HG03457 (cell line): ENCODE measurements at regions not wholly inside any gene's neighbourhood (a gene's known extent, or its start where the extent isn't known, plus 50 kb on each side); places are given as distances from the start of the nearest gene placed in this dataset.
"Not testable (repeated sequence)": the region's sequence is repeated elsewhere in the genome, so short reads cannot be mapped to it uniquely, and the experiment has no call there.

Experiments
- ATAC-seq: cut with Tn5 transposase; IDR thresholded peaks from one replicate; pipeline ENCODE4 v1.9.1; 2021; ENCODE audit warnings: moderate number of reproducible peaks; ENCODE audit not compliant: unreplicated experiment

GRCh38 chr10:33913194-33913593 lies 578.7 kb upstream of the NRP1 start:
- ATAC-seq: no peak

DNA sequence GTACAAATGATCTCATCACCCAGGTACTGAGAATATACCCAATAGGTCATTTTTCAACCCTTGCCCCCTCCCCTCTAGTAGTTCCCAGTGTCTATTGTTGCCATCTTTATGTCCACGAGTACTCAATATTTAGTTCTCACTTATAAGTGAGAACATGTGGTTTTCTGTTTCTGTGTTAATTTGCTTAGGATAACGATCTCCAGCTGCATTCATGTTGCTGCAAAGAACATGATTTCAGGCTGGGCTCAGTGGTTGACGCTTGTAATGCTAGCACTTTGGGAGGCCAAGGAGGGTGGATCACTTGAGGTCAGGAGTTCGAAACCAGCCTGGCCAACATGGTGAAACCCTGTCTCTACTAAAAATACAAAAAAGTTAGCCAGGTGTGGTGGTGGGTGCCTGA lies 575.0 kb upstream of the NRP1 start:
- ATAC-seq: not testable (repeated sequence)

GRCh38 chr10:33901166-33901565 lies 566.7 kb upstream of the NRP1 start:
- ATAC-seq: no peak

DNA sequence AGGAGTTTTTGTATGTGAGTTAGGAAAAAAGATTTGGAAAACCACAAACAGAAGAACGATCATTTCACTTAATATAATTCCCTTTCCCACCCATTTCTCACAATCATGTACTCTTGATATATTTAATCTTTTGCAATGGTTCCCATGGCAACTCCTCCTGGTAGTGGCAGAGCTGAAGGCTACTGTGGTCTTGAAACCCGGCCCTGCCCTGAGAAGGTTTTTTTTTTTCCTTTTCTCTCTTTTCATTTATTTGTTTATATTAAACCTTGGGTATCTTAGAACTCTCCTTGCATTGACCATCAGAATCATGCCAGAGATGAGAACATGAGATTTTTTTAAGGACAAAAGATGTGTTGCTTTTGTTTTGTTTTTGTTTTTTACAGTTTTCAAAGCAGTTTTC lies 566.1 kb upstream of the NRP1 start:
- ATAC-seq: no peak

GRCh38 chr10:33899578-33900531 lies 565.4 kb upstream of the NRP1 start:
- no peak for ATAC-seq

- ATAC-seq: no peak
Observed at GRCh38 chr10:33897291-33897752, 562.9 kb upstream of the NRP1 start.

DNA sequence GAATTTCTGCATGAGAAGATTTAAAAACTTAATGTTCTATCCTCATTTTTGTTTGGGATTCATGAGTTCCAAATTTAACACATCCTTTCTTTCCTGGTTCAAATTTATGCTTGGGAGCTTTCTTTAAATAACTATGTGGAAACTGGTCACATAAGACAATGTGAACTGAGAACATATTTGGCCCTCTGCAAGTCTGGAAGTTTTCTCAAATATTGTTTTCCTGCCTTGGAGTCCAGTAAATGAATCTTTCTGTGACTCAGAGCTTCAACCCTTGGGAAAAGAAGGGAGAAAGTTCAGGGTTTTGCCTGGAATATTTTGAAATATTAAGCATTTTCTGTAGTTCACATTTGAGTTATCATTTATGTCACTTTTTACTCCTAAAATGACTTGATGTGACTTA lies 559.0 kb upstream of the NRP1 start:
- ATAC-seq: no peak

GRCh38 chr10:33889371-33889770 lies 554.9 kb upstream of the NRP1 start:
- ATAC-seq: no peak

- no peak for ATAC-seq
Observed at GRCh38 chr10:33887188-33887587, 552.7 kb upstream of the NRP1 start.

DNA sequence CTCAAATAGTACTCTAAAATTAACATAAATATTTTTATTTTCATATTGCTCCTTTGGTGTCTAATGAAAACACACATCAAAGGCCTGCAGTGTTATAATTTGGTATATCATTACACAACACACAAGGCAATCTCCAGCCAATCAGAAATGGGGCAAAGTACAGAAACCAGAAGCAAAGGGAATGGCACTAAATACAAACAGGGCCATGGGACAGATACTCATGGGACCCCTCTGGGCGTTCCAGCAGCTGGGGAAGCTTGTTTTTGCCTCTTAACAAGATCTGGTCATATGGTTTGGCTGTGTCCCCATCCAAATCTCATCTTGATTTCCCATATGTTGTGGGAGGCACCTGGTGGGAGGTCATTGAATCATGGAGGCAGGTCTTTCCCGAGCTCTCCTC lies 551.8 kb upstream of the NRP1 start:
- no peak for ATAC-seq

- no peak for ATAC-seq
Observed at GRCh38 chr10:33884604-33885003, 550.1 kb upstream of the NRP1 start.

- no peak for ATAC-seq
Observed at GRCh38 chr10:33883881-33884280, 549.4 kb upstream of the NRP1 start.

- no peak for ATAC-seq
Observed at GRCh38 chr10:33882996-33883395, 548.5 kb upstream of the NRP1 start.

- no peak for ATAC-seq
Observed at GRCh38 chr10:33880291-33880690, 545.8 kb upstream of the NRP1 start.

- no peak for ATAC-seq
Observed at GRCh38 chr10:33878238-33878786, 543.8 kb upstream of the NRP1 start.

- no peak for ATAC-seq
Observed at GRCh38 chr10:33876584-33877400, 542.3 kb upstream of the NRP1 start.

- ATAC-seq: no peak
Observed at GRCh38 chr10:33875924-33876583, 541.6 kb upstream of the NRP1 start.

DNA sequence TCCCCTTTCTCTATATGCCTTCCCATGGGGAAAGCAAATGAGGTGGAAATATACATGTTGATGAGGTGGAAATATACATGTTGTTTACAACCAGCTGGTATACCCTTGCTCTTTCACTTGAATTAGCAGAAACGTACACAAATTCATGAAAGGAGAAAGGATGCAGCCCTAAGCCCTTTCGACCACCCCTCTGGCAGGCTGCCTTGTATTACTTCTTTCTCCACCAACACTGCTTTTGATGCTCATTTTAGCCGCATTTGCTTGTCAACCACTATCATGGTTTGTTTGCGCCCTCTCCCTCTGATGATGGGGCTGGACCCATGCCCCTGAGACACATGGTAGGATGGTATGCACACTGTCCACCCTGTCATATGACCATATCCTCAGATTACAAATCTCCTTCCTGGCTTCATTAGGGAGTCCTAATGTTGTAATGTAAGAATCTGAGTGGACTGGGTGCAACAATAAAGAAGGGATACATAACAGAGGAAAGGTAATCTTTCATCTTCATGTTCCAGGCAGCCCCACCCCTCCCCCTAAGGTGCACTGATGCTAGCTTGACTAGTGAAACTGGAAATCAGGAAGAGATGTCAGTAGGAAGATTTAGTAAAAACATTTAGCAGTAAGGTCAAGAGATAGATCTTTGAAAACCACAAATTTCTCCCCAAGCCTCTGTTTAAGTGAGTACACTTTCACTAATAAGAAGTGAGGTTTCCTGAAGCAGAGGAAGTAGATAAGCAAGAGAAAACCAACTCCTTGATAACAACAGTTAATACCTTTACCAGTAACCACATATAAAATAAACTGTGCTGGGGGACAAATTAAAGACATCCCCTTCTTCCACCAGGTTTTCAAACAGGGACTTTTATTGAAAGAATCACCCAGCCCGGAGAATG lies 536.8 kb upstream of the NRP1 start:
- no peak for ATAC-seq

DNA sequence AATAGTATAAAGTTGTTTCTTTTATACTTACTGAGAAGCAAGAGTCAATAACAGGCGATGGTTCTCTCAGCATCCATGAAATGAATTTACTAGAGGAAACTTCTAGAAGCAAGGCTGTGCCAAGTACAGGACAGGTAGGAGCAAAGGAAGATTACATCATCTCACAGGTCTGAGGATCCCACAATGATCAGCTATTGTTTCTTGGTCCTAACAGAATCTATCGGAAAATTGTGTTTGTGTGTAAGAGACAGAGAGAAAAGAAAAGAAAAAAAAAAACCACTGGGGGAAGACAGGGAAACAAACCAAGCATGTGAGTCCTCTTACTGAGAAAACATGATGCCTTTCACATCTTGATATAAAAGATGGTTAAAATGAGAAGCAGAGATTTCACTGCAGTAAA lies 535.0 kb upstream of the NRP1 start:
- no peak for ATAC-seq

DNA sequence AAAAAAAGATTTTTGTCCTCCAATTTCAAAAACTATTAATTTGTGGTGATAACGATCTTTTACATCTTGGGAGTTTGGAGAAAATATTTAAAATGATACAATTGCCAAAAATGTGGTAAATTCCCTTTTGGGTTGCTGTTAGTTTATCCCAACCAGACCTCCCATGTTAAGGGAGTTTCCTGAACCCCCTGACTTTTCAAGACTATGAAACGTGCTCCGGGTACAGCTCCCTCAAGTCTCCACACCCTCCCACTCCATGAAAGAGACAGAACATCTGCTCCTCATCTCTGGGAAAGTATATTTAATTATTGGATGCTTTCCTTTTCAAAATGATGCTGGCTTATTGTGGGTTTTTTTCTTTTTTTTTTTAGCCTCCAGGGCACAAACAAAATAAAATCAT lies 534.6 kb upstream of the NRP1 start:
- no peak for ATAC-seq
